OCI-LY3 (cell line): ENCODE measurements at regions not wholly inside any gene's neighbourhood (a gene's known extent, or its start where the extent isn't known, plus 50 kb on each side); places are given as distances from the start of the nearest gene placed in this dataset.

ENCODE experiments used
- H2AFZ ChIP-seq: fragments of 200-600, 300-600 bp; shearing (Covaris generic); 2 replicates; pipeline ENCODE4 v1.6.0; 2014; ENCODE audit warnings: antibody characterized with exemption, low read depth, low read length
- H3K27ac ChIP-seq: fragments of 200-600, 300-600 bp; sonication (generic); 2 replicates; pipeline ENCODE4 v1.5.1; 2014; ENCODE audit warnings: mild to moderate bottlenecking, low read length, moderate library complexity, mixed read lengths
- H3K27me3 ChIP-seq: fragments of 200-600, 300-600 bp; sonication (generic); 2 replicates; pipeline ENCODE4 v1.6.1; 2014; ENCODE audit warnings: low read depth, low read length, mixed read lengths
- H3K36me3 ChIP-seq: fragments of 200-600, 300-600 bp; sonication (generic); replicated peaks from 2 replicates; pipeline ENCODE3; 2014; ENCODE audit warnings: low read depth, low read length, mixed read lengths
- H3K4me1 ChIP-seq: fragments of 300-600, 200-600 bp; sonication (generic); 2 replicates; pipeline ENCODE4 v1.6.1; 2014; ENCODE audit warnings: low read length, mixed read lengths
- H3K4me2 ChIP-seq: fragments of 200-600, 300-600 bp; sonication (generic); 2 replicates; pipeline ENCODE4 v1.6.1; 2014; ENCODE audit warnings: low read length, mixed read lengths
- H3K4me3 ChIP-seq: fragments of 300-600, 200-600 bp; sonication (generic); 2 replicates; pipeline ENCODE4 v1.5.1; 2014; ENCODE audit warnings: antibody characterized with exemption, mild to moderate bottlenecking, low read length, moderate library complexity
- H3K79me2 ChIP-seq: fragments of 300-600, 200-600 bp; shearing (Covaris generic); 2 replicates; pipeline ENCODE4 v1.6.1; 2014; ENCODE audit warnings: mild to moderate bottlenecking, low read length, mixed read lengths
- H3K9ac ChIP-seq: fragments of 300-600, 200-600 bp; shearing (Covaris generic); 2 replicates; pipeline ENCODE4 v1.6.0; 2014; ENCODE audit warnings: mild to moderate bottlenecking, low read length, moderate library complexity
- H3K9me3 ChIP-seq: fragments of 200-600, 300-600 bp; shearing (Covaris generic); 2 replicates; pipeline ENCODE4 v1.6.1; 2014; ENCODE audit warnings: low read length, mixed read lengths; ENCODE audit not compliant: insufficient read depth
- H4K20me1 ChIP-seq: fragments of 200-600, 300-600 bp; sonication (generic); 2 replicates; pipeline ENCODE4 v1.6.1; 2016; ENCODE audit warnings: low read length, mixed read lengths; ENCODE audit not compliant: insufficient read depth
- CTCF ChIP-seq: fragments of 200-600, 300-600 bp; sonication (generic); IDR thresholded peaks from 2 replicates; pipeline ENCODE4 v1.5.1; 2014; ENCODE audit warnings: antibody characterized with exemption, low read length, low read depth
- EZH2phosphoT487 ChIP-seq: fragments of 200-600 bp; shearing (Covaris generic); IDR thresholded peaks from 2 replicates; pipeline ENCODE4 v1.6.1; 2018; ENCODE audit warnings: antibody characterized with exemption, mixed run types, low read depth

GRCh38 chr10:6995831-6996230, 415.0 kb downstream of the SFMBT2 start:
- no peak overlapping the region for H2AFZ ChIP-seq
- H3K79me2 ChIP-seq = no peaks in the 10 kb centered on the region
- H3K36me3 ChIP-seq = no peaks in the 10 kb centered on the region
- no peak overlapping the region for H3K9ac ChIP-seq
- no peak overlapping the region for H3K4me3 ChIP-seq
- H3K4me1 ChIP-seq = no peaks in the 10 kb centered on the region
- no peaks in the 10 kb centered on the region for H3K9me3 ChIP-seq
- H3K27me3 ChIP-seq = no peaks in the 10 kb centered on the region
- no peak overlapping the region for H3K27ac ChIP-seq
- no peak overlapping the region for H3K4me2 ChIP-seq
- no peaks in the 10 kb centered on the region for H4K20me1 ChIP-seq
- TF ChIP-seq EZH2phosphoT487 = no peak
- TF ChIP-seq CTCF = no peak

DNA sequence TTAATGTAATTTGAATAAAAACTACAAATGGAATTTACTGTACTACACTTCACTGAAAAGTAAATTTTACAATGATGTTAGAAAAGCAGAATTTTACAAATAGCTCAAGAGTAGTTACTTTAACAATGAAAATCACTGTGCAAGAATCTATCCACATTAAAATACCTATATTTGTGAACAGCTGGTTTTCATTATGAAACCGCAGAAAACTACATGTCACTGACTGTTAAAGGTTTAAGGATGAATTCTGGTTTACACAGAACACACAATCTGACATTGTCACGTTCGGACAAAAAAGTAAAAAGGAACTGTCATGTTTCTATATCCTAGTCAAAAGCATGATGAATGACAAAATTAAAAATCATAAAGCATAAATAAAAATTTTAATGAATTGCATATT, 415.3 kb upstream of the PRKCQ start:
- H3K4me3 ChIP-seq = no peak overlapping the region
- H3K36me3 ChIP-seq = no peaks in the 10 kb centered on the region
- H3K27ac ChIP-seq = no peak overlapping the region
- no peaks in the 10 kb centered on the region for H4K20me1 ChIP-seq
- H3K27me3 ChIP-seq = no peaks in the 10 kb centered on the region
- no peak overlapping the region for H3K9ac ChIP-seq
- H3K4me2 ChIP-seq = no peak overlapping the region
- TF ChIP-seq CTCF (no peak), EZH2phosphoT487 (no peak)
- no peaks in the 10 kb centered on the region for H3K9me3 ChIP-seq
- H3K79me2 ChIP-seq = no peaks in the 10 kb centered on the region
- H3K4me1 ChIP-seq = no peaks in the 10 kb centered on the region
- no peak overlapping the region for H2AFZ ChIP-seq

DNA sequence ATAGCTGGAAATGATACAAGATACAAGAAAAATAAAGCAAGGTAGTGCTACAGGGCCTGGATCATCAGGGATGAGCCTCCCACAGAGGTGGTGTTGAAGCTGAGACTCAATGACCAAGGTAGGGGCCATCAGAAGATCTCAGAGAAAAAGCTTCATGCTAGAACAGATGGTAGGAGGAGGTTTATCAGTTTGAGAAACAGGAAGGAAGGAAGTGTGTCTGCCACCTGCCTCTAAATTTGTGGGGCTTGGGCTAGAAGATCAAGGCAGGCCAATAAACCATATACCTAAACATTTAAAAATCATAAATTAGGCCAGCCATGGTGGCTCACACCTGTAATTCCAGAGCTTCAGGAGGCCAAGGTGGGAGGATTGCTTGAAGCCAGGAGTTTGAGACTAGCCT, 410.8 kb upstream of the PRKCQ start:
- no peak overlapping the region for H3K4me2 ChIP-seq
- H2AFZ ChIP-seq = no peak overlapping the region
- H3K9me3 ChIP-seq = no peaks in the 10 kb centered on the region
- H3K79me2 ChIP-seq = no peaks in the 10 kb centered on the region
- no peak for TF ChIP-seq EZH2phosphoT487
- no peak for TF ChIP-seq CTCF
- no peak overlapping the region for H3K4me3 ChIP-seq
- H3K9ac ChIP-seq = no peak overlapping the region
- H4K20me1 ChIP-seq = no peaks in the 10 kb centered on the region
- no peaks in the 10 kb centered on the region for H3K27me3 ChIP-seq
- H3K4me1 ChIP-seq = no peaks in the 10 kb centered on the region
- H3K27ac ChIP-seq = no peak overlapping the region
- H3K36me3 ChIP-seq = no peaks in the 10 kb centered on the region

GRCh38 chr10:6988654-6989053, 408.6 kb upstream of the PRKCQ start:
- Histone ChIP-seq H3K9ac (no peak overlapping the region), H2AFZ (no peak overlapping the region), H3K79me2 (no peaks in the 10 kb centered on the region), H3K4me3 (no peak overlapping the region), H3K4me1 (no peaks in the 10 kb centered on the region), H3K36me3 (no peaks in the 10 kb centered on the region), H3K4me2 (no peak overlapping the region), H4K20me1 (no peaks in the 10 kb centered on the region), H3K27ac (no peak overlapping the region), H3K27me3 (no peaks in the 10 kb centered on the region), H3K9me3 (no peaks in the 10 kb centered on the region)
- TF ChIP-seq EZH2phosphoT487 = no peak
- TF ChIP-seq CTCF = no peak
